CD4-positive, alpha-beta T cell (primary cell): ENCODE measurements at regions not wholly inside any gene's neighbourhood (a gene's known extent, or its start where the extent isn't known, plus 50 kb on each side); places are given as distances from the start of the nearest gene placed in this dataset.

Experiments used
- ATAC-seq: fragments of 200-7000 bp; cut with Tn5 transposase; one replicate; pipeline ENCODE4 v1.10.0; 2022; ENCODE audit warnings: mild to moderate bottlenecking; ENCODE audit not compliant: poor library complexity
- CTCF ChIA-PET: fragments of 350-600 bp; sonication (Branson Sonifier 250); formaldehyde crosslinking; loops from one replicate; lab custom pipeline; 2021; ENCODE audit warnings: antibody characterized with exemption, inconsistent platforms; lab: Charles Lee
- POLR2A ChIA-PET: fragments of 350-600 bp; sonication (Branson Sonifier 250); formaldehyde crosslinking; loops from one replicate; lab custom pipeline; 2021; ENCODE audit warnings: antibody characterized with exemption, inconsistent platforms; lab: Charles Lee
- DNase-seq, 14 experiments: peaks; one replicate each; pipeline ENCODE4 v3.0.0-alpha.2; 2013 to 2020; ENCODE audit warnings: mixed read lengths in 2 of 14
- H3K27ac ChIP-seq, 2 donors: one replicate each; pipeline versions ENCODE4 v1.5.1 to v1.7.0; 2013; ENCODE audit warnings: low read length in 2 of 2, low read depth in 1 of 2, mild to moderate bottlenecking in 1 of 2
- H3K27me3 ChIP-seq, 2 experiments: 1 replicate in 1 of 2; 2 replicates in 1 of 2; pipeline versions ENCODE4 v1.6.1 to v1.7.0; 2013; ENCODE audit warnings: low read length in 2 of 2, control low read depth in 1 of 2, mild to moderate bottlenecking in 1 of 2, moderate library complexity in 1 of 2; ENCODE audit not compliant: insufficient read depth in 2 of 2, control insufficient read depth in 1 of 2
- H3K36me3 ChIP-seq: one replicate; pipeline ENCODE4 v1.6.1; 2013; ENCODE audit warnings: low read length, control low read depth; ENCODE audit not compliant: insufficient read depth
- H3K4me1 ChIP-seq: one replicate; pipeline ENCODE4 v1.6.1; 2013; ENCODE audit warnings: low read length, control low read depth; ENCODE audit not compliant: insufficient read depth
- H3K4me3 ChIP-seq: one replicate; pipeline ENCODE4 v1.5.1; 2013; ENCODE audit warnings: mild to moderate bottlenecking, low read length, moderate library complexity
- H3K9me3 ChIP-seq, 2 experiments: 1 replicate in 1 of 2; 2 replicates in 1 of 2; pipeline versions ENCODE4 v1.6.1 to v1.7.0; 2013; ENCODE audit warnings: low read length in 2 of 2, mild to moderate bottlenecking in 2 of 2, control low read depth in 1 of 2, moderate library complexity in 1 of 2; ENCODE audit not compliant: control insufficient read depth in 1 of 2, insufficient read depth in 1 of 2
- H3K27ac Mint-ChIP-seq: one replicate; pipeline ENCODE4 v1.8.0; 2020; ENCODE audit warnings: mixed read lengths
- H3K27me3 Mint-ChIP-seq: one replicate; pipeline ENCODE4 v1.8.0; 2021; ENCODE audit warnings: mixed read lengths
- H3K36me3 Mint-ChIP-seq: one replicate; pipeline ENCODE4 v1.8.0; 2021; ENCODE audit warnings: low read depth, mixed read lengths
- H3K4me1 Mint-ChIP-seq: one replicate; pipeline ENCODE4 v1.8.0; 2021; ENCODE audit warnings: low read depth, mixed read lengths
- H3K4me3 Mint-ChIP-seq: one replicate; pipeline ENCODE4 v1.8.0; 2020; ENCODE audit warnings: mild to moderate bottlenecking, mixed read lengths
- H3K9me3 Mint-ChIP-seq: one replicate; pipeline ENCODE4 v1.8.0; 2020; ENCODE audit warnings: mixed read lengths
- CTCF ChIP-seq: fragments of 200-600 bp; IDR thresholded peaks from one replicate; pipeline ENCODE4 v1.8.0; 2022; ENCODE audit warnings: antibody characterized with exemption, mild to moderate bottlenecking
- intact Hi-C, 2 experiments: fragments of 100-400 bp; cut with DNase I in 1 of 2; cut with micrococcal nuclease in 1 of 2; formaldehyde crosslinking; loops; one replicate each; pipeline versions ENCODE4 v1.15.1 to v1.9.0; 2023 to 2025; cut with DNase I, micrococcal nuclease

GRCh38 chr11:38272376-38272775, 1674.3 kb upstream of the RAG2 start:
- Mint-ChIP-seq H3K4me1 (no peaks in the 10 kb centered on the region), H3K27ac (no peak overlapping the region), H3K36me3 (no peaks in the 10 kb centered on the region), H3K27me3 (no peaks in the 10 kb centered on the region), H3K9me3 (peaks cover 9% of the 10 kb centered on the region), H3K4me3 (no peak overlapping the region)
- Histone ChIP-seq H3K4me1 (no peaks in the 10 kb centered on the region), H3K9me3 (peaks cover 4 to 12% of the 10 kb centered on the region in 2 experiments), H3K36me3 (no peaks in the 10 kb centered on the region), H3K4me3 (no peak overlapping the region), H3K27ac (no peak overlapping the region), H3K27me3 (no peaks in the 10 kb centered on the region)
- CTCF ChIA-PET, result no interaction called here
- ATAC-seq (no peak), DNase-seq (no peak)
- intact Hi-C loops, result no loop called here
- TF ChIP-seq CTCF, result no peak
- POLR2A ChIA-PET, result no interaction called here

- no peaks in the 10 kb centered on the region for H3K4me1 Mint-ChIP-seq
Observed at GRCh38 chr11:38266691-38267090, 1668.7 kb upstream of the RAG2 start.

GRCh38 chr11:38256436-38256835, 1658.4 kb upstream of the RAG2 start:
- H3K27me3 Mint-ChIP-seq, result no peaks in the 10 kb centered on the region
- Histone ChIP-seq H3K4me3 (no peak overlapping the region), H3K27me3 (no peaks in the 10 kb centered on the region), H3K9me3 (peaks cover 0 to 3% of the 10 kb centered on the region in 2 experiments), H3K36me3 (no peaks in the 10 kb centered on the region), H3K27ac (no peak overlapping the region), H3K4me1 (no peaks in the 10 kb centered on the region)
- intact Hi-C loops, result no loop called here
- H3K9me3 Mint-ChIP-seq, result peaks cover 7% of the 10 kb centered on the region
- no peaks in the 10 kb centered on the region for H3K4me1 Mint-ChIP-seq
- ChIA-PET CTCF (no interaction called here), POLR2A (no interaction called here)
- ATAC-seq (no peak), DNase-seq (no peak)
- no peak for TF ChIP-seq CTCF
- H3K36me3 Mint-ChIP-seq, result no peaks in the 10 kb centered on the region
- no peak overlapping the region for H3K4me3 Mint-ChIP-seq
- no peak overlapping the region for H3K27ac Mint-ChIP-seq

More at GRCh38 chr11:38266691-38267090, 1668.7 kb upstream of the RAG2 start:
- no peaks in the 10 kb centered on the region for H3K4me1 ChIP-seq
- TF ChIP-seq CTCF, result no peak
- intact Hi-C loops, result loop anchor here (10.0 kb wide), 1 partner anchor 62 kb away; no protein-coding TSS in a partner anchor
- no peak overlapping the region for H3K27ac ChIP-seq
- peaks cover 4 to 8% of the 10 kb centered on the region in 2 experiments for H3K9me3 ChIP-seq
- Mint-ChIP-seq H3K36me3 (no peaks in the 10 kb centered on the region), H3K27me3 (no peaks in the 10 kb centered on the region), H3K9me3 (peaks cover 12% of the 10 kb centered on the region), H3K27ac (no peak overlapping the region), H3K4me3 (no peak overlapping the region)
- H3K4me3 ChIP-seq, result no peak overlapping the region
- ChIA-PET CTCF (no interaction called here), POLR2A (no interaction called here)
- DNase-seq (no peak), ATAC-seq (no peak)
- H3K36me3 ChIP-seq, result no peaks in the 10 kb centered on the region
- H3K27me3 ChIP-seq, result no peaks in the 10 kb centered on the region
